ENCODE measurements at regions not wholly inside any gene's neighbourhood (a gene's known extent, or its start where the extent isn't known, plus 50 kb on each side); places are given as distances from the start of the nearest gene placed in this dataset.

DNA sequence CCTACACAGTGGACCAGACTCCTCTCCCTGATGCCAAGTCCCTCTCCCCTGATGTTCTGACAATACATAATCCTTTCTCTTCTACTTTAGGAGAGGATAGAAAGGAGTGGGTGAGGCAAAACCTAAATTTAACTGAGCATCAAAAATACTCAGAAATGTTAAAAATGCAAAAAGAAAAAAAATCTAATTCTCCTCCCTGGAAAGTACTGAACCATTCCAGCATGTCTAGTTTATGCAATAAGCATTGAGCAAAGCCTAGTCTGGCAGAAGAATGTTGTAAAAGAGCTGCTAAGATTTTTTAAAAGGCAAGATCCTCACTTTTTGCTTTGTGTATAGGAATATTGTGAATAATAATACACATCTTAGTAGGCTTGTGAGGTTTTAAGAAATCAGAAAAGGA is 116.6 kb upstream of the STXBP5 start:
- no peak for TF ChIP-seq POLR2A (IDR thresholded peaks at IDR 0.05)
- TF ChIP-seq CTCF (IDR thresholded peaks at IDR 0.05): no peak
